HL-60 (cell line): ENCODE measurements at regions not wholly inside any gene's neighbourhood (a gene's known extent, or its start where the extent isn't known, plus 50 kb on each side); places are given as distances from the start of the nearest gene placed in this dataset.

Experiments used
- DNase-seq, 2 experiments: peaks; one replicate each; pipeline ENCODE4 v3.0.0-alpha.2; 2010 to 2020; ENCODE audit warnings: low read depth in 1 of 2, low spot score in 1 of 2
- H3K27ac ChIP-seq: fragments of 250-450 bp; sonication (Bioruptor Pico); replicated peaks from 2 replicates; pipeline ENCODE4 v1.5.1; 2020; ENCODE audit warnings: mild to moderate bottlenecking, moderate library complexity
- H3K27me3 ChIP-seq: fragments of 250-450 bp; sonication (Bioruptor Pico); 2 replicates; pipeline ENCODE4 v1.5.1; 2021; ENCODE audit warnings: mild to moderate bottlenecking, moderate library complexity; ENCODE audit not compliant: insufficient read depth, poor library complexity, severe bottlenecking
- H3K4me3 ChIP-seq: replicated peaks from 2 replicates; pipeline ENCODE4 v1.5.1; 2011; ENCODE audit warnings: mild to moderate bottlenecking, control low read depth, low read length; ENCODE audit not compliant: insufficient read depth
- GABPA ChIP-seq: IDR thresholded peaks from 2 replicates; pipeline ENCODE4 v1.6.1; 2012; ENCODE audit warnings: low read depth
- POLR2AphosphoS5 ChIP-seq: IDR thresholded peaks from 2 replicates; pipeline ENCODE4 v1.6.1; 2012; ENCODE audit warnings: low read depth
- SPI1 ChIP-seq: IDR thresholded peaks from 2 replicates; pipeline ENCODE4 v1.6.1; 2012; ENCODE audit warnings: low read depth, mild to moderate bottlenecking, borderline replicate concordance
- TF ChIP-seq, protein P1 (sequence below): IDR thresholded peaks from 2 replicates; pipeline ENCODE4 v1.6.1; 2012; ENCODE audit warnings: low read depth; ENCODE audit not compliant: insufficient replicate concordance
- TF ChIP-seq, protein P2 (sequence below): IDR thresholded peaks from one replicate; pipeline ENCODE4 v1.5.1; 2011; ENCODE audit warnings: low read length, control low read depth, inconsistent platforms; ENCODE audit not compliant: insufficient read depth

DNA sequence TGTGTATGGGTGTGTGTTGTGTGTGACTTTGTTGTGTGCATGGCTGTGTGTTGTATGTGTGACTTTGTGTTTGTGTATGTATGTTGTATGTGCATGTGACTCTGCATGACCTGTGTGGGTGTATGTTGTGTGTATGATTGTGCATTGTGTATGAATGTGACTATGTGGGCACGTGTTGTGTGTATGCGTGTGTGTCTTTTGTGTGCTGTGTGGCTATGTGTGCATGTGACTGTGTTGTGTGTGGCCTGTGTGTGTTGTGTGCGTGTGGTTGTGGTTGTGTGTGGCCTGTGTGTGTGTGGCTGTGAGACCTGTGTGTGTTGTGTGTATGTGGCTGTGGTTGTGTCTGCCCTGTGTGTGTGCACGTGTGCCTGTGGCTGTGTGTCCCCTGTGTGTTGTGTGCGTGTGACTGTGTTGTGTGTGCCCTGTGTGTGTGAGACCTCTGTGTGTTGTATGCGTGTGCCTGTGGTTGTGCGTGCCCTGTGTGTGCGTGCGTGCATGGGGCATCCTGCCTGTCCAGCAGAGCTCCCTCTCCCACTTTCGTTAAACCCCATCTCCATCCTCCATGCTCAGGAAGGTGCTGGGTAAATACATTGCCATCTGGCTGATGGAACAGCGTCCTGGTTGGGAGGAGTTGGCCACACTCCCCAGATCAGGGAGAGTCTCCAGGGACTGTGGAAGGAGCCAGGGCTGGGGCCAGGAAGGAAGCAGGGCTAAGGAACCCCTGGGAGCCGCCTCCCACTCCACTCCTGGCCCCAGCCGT is 90.1 kb upstream of the GSE1 start:
- no peaks in the 10 kb centered on the region for H3K27me3 ChIP-seq
- DNase-seq: no peak
- TF ChIP-seq, protein P1, sequence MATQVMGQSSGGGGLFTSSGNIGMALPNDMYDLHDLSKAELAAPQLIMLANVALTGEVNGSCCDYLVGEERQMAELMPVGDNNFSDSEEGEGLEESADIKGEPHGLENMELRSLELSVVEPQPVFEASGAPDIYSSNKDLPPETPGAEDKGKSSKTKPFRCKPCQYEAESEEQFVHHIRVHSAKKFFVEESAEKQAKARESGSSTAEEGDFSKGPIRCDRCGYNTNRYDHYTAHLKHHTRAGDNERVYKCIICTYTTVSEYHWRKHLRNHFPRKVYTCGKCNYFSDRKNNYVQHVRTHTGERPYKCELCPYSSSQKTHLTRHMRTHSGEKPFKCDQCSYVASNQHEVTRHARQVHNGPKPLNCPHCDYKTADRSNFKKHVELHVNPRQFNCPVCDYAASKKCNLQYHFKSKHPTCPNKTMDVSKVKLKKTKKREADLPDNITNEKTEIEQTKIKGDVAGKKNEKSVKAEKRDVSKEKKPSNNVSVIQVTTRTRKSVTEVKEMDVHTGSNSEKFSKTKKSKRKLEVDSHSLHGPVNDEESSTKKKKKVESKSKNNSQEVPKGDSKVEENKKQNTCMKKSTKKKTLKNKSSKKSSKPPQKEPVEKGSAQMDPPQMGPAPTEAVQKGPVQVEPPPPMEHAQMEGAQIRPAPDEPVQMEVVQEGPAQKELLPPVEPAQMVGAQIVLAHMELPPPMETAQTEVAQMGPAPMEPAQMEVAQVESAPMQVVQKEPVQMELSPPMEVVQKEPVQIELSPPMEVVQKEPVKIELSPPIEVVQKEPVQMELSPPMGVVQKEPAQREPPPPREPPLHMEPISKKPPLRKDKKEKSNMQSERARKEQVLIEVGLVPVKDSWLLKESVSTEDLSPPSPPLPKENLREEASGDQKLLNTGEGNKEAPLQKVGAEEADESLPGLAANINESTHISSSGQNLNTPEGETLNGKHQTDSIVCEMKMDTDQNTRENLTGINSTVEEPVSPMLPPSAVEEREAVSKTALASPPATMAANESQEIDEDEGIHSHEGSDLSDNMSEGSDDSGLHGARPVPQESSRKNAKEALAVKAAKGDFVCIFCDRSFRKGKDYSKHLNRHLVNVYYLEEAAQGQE: no peak
- TF ChIP-seq POLR2AphosphoS5 (no peak), SPI1 (no peak), GABPA (no peak)
- TF ChIP-seq, protein P2, sequence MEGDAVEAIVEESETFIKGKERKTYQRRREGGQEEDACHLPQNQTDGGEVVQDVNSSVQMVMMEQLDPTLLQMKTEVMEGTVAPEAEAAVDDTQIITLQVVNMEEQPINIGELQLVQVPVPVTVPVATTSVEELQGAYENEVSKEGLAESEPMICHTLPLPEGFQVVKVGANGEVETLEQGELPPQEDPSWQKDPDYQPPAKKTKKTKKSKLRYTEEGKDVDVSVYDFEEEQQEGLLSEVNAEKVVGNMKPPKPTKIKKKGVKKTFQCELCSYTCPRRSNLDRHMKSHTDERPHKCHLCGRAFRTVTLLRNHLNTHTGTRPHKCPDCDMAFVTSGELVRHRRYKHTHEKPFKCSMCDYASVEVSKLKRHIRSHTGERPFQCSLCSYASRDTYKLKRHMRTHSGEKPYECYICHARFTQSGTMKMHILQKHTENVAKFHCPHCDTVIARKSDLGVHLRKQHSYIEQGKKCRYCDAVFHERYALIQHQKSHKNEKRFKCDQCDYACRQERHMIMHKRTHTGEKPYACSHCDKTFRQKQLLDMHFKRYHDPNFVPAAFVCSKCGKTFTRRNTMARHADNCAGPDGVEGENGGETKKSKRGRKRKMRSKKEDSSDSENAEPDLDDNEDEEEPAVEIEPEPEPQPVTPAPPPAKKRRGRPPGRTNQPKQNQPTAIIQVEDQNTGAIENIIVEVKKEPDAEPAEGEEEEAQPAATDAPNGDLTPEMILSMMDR: no peak
- peak overlapping the region; percentile 92 for H3K27ac ChIP-seq
- no peak overlapping the region for H3K4me3 ChIP-seq

DNA sequence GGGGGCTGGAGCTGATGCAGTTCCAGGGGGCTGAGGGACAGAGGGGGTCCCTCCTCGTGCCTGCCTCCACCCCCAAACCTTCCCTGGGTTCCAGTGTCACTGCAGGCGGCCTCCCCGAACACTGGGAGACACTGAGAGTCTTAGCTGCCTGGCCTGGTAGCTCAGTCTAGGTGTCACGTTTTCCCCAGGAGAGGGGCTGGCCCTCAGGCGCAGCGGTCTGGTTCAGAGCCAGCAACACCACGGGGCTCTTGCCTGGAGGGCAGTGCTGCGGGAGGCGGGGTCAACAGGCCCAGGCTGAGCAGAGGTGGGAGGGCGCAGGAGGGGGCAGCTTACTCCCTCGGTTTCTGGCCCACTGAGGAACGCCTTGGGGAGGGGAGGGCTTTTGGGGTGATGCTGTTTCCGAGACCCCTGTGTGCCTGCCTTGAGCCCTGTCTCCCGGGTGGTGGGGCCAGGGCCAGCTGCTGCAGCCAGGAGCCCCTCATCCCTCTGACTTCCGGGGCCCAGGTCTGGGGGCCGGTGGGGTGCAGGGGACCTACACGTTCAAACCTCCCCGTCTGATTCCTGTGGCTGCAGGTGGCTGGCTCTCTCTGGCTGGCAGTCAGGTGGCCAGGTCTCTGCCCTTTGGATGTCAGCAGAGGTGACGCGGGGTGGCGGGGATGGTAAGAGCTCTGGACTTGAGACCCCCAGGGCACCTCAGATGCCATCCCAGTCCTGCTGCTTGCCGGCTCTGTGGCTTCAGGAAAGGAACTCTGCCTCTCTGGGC is 89.3 kb upstream of the GSE1 start:
- no peak overlapping the region for H3K4me3 ChIP-seq
- no peak for TF ChIP-seq POLR2AphosphoS5
- TF ChIP-seq, protein P2: no peak
- TF ChIP-seq SPI1: no peak
- no peak for TF ChIP-seq GABPA
- TF ChIP-seq, protein P1: no peak
- H3K27me3 ChIP-seq: no peaks in the 10 kb centered on the region
- H3K27ac ChIP-seq: peak overlapping the region; percentile 92
- peak; percentile 35 to 36 for DNase-seq

DNA sequence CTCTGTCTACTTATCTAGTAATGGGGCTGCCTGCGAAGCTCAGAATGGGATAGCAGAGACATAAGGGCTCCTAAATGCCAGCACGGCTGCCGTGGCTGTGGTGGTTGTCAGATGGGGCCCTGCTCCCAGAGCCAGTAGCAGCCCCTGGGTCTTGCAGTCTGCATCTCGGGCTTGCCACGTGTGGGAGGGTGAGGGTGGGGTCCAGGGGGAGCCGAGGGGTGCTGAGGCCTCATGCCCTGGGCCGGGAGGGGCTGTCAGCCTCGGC is 88.8 kb upstream of the GSE1 start:
- no peak overlapping the region for H3K4me3 ChIP-seq
- TF ChIP-seq GABPA (no peak), SPI1 (no peak), POLR2AphosphoS5 (no peak)
- TF ChIP-seq, protein P1: no peak
- TF ChIP-seq, protein P2: no peak
- H3K27me3 ChIP-seq: no peaks in the 10 kb centered on the region
- peak overlapping the region; percentile 92 for H3K27ac ChIP-seq
- peak in 1 of 2 experiments; percentile 20 for DNase-seq
